ENCODE measurements at regions not wholly inside any gene's neighbourhood (a gene's known extent, or its start where the extent isn't known, plus 50 kb on each side); places are given as distances from the start of the nearest gene placed in this dataset.

GRCh38 chr15:38048001-38048455 lies 113.6 kb downstream of the TMCO5A start:
- FAIRE-seq = no peak

- FAIRE-seq = no peak
Measured at GRCh38 chr15:38049891-38050290, 115.5 kb downstream of the TMCO5A start.

- FAIRE-seq = no peak
Measured at GRCh38 chr15:38050529-38051448, 116.3 kb downstream of the TMCO5A start.

- FAIRE-seq = no peak
Measured at GRCh38 chr15:38053205-38053604, 118.8 kb downstream of the TMCO5A start.

GRCh38 chr15:38053776-38054175 lies 119.3 kb downstream of the TMCO5A start:
- no peak for FAIRE-seq

- FAIRE-seq = no peak
Measured at GRCh38 chr15:38054488-38054887, 120.0 kb downstream of the TMCO5A start.

GRCh38 chr15:38058596-38059075 lies 124.2 kb downstream of the TMCO5A start:
- FAIRE-seq = no peak

- no peak for FAIRE-seq
Measured at GRCh38 chr15:38059665-38060064, 125.2 kb downstream of the TMCO5A start.

GRCh38 chr15:38061856-38062649 lies 127.6 kb downstream of the TMCO5A start:
- FAIRE-seq = no peak

- FAIRE-seq = no peak
Measured at GRCh38 chr15:38062696-38063095, 128.3 kb downstream of the TMCO5A start.

GRCh38 chr15:38065721-38066345 lies 131.4 kb downstream of the TMCO5A start:
- no peak for FAIRE-seq

- FAIRE-seq = no peak
Measured at GRCh38 chr15:38066612-38067011, 132.2 kb downstream of the TMCO5A start.

- FAIRE-seq = no peak
Measured at GRCh38 chr15:38068626-38069391, 134.4 kb downstream of the TMCO5A start.

- no peak for FAIRE-seq
Measured at GRCh38 chr15:38069511-38070011, 135.1 kb downstream of the TMCO5A start.

- no peak for FAIRE-seq
Measured at GRCh38 chr15:38070778-38071177, 136.3 kb downstream of the TMCO5A start.

GRCh38 chr15:38071211-38071972 lies 137.0 kb downstream of the TMCO5A start:
- FAIRE-seq = no peak

GRCh38 chr15:38072007-38072347 lies 137.5 kb downstream of the TMCO5A start:
- FAIRE-seq = no peak

- peak; percentile 77 for FAIRE-seq
Measured at GRCh38 chr15:38072348-38073177, 138.1 kb downstream of the TMCO5A start.

- no peak for FAIRE-seq
Measured at GRCh38 chr15:38073178-38073946, 138.9 kb downstream of the TMCO5A start.

GRCh38 chr15:38074029-38074428 lies 139.6 kb downstream of the TMCO5A start:
- no peak for FAIRE-seq

All from A204.1 (cell line).